ENCODE measurements at regions not wholly inside any gene's neighbourhood (a gene's known extent, or its start where the extent isn't known, plus 50 kb on each side); places are given as distances from the start of the nearest gene placed in this dataset.

GRCh38 chr14:84688297-84689025 is 841.5 kb upstream of the FLRT2 start:
- in situ Hi-C loops (cut with MboI; ENCODE audit: low sequenced_read_pairs, unreplicated experiment), result no loop called here
- DNase-seq (ENCODE audit: low spot score), result no peak
- no peak for TF ChIP-seq CTCF (IDR thresholded peaks at IDR 0.05; ENCODE audit: borderline replicate concordance, control extremely low read depth, extremely low read depth, insufficient read depth, missing control alignments)

- no peak for TF ChIP-seq CTCF (IDR thresholded peaks at IDR 0.05; ENCODE audit: borderline replicate concordance, control extremely low read depth, extremely low read depth, insufficient read depth, missing control alignments)
- in situ Hi-C loops (cut with MboI; ENCODE audit: low sequenced_read_pairs, unreplicated experiment), result no loop called here
- no peak for DNase-seq (ENCODE audit: low spot score)
These were observed 835.8 kb upstream of the FLRT2 start for GRCh38 chr14:84694161-84694560.

GRCh38 chr14:84704601-84705000 is 825.3 kb upstream of the FLRT2 start:
- no peak for DNase-seq (ENCODE audit: low spot score)
- TF ChIP-seq CTCF (IDR thresholded peaks at IDR 0.05; ENCODE audit: borderline replicate concordance, control extremely low read depth, extremely low read depth, insufficient read depth, missing control alignments), result no peak
- in situ Hi-C loops (cut with MboI; ENCODE audit: low sequenced_read_pairs, unreplicated experiment), result no loop called here

- in situ Hi-C loops (cut with MboI; ENCODE audit: low sequenced_read_pairs, unreplicated experiment), result no loop called here
- no peak for DNase-seq (ENCODE audit: low spot score)
- TF ChIP-seq CTCF (IDR thresholded peaks at IDR 0.05; ENCODE audit: borderline replicate concordance, control extremely low read depth, extremely low read depth, insufficient read depth, missing control alignments), result no peak
These were observed 822.1 kb upstream of the FLRT2 start for GRCh38 chr14:84707830-84708229.

GRCh38 chr14:84708865-84709264 is 821.1 kb upstream of the FLRT2 start:
- in situ Hi-C loops (cut with MboI; ENCODE audit: low sequenced_read_pairs, unreplicated experiment), result no loop called here
- TF ChIP-seq CTCF (IDR thresholded peaks at IDR 0.05; ENCODE audit: borderline replicate concordance, control extremely low read depth, extremely low read depth, insufficient read depth, missing control alignments), result no peak
- DNase-seq (ENCODE audit: low spot score), result no peak

- in situ Hi-C loops (cut with MboI; ENCODE audit: low sequenced_read_pairs, unreplicated experiment), result no loop called here
- no peak for TF ChIP-seq CTCF (IDR thresholded peaks at IDR 0.05; ENCODE audit: borderline replicate concordance, control extremely low read depth, extremely low read depth, insufficient read depth, missing control alignments)
- DNase-seq (ENCODE audit: low spot score), result no peak
These were observed 803.5 kb upstream of the FLRT2 start for GRCh38 chr14:84726471-84726870.

Measured in GM13976 (cell line).